D721Med (cell line): ENCODE measurements at regions not wholly inside any gene's neighbourhood (a gene's known extent, or its start where the extent isn't known, plus 50 kb on each side); places are given as distances from the start of the nearest gene placed in this dataset.

Experiments
- DNase-seq: peaks from one replicate; pipeline ENCODE4 v3.0.0; 2011; ENCODE audit warnings: low spot score; ENCODE audit not compliant: insufficient read length
- FAIRE-seq: peaks from 2 replicates; lab custom pipeline; 2011; peaks lifted over from hg19 to GRCh38; lab: Jason Lieb, UNC
- TF ChIP-seq, protein P1 (sequence below): IDR thresholded peaks from 2 replicates; pipeline ENCODE4 v1.5.1; 2012; ENCODE audit warnings: mild to moderate bottlenecking, control low read depth; ENCODE audit not compliant: insufficient read depth; ENCODE audit errors: missing control alignments

DNA sequence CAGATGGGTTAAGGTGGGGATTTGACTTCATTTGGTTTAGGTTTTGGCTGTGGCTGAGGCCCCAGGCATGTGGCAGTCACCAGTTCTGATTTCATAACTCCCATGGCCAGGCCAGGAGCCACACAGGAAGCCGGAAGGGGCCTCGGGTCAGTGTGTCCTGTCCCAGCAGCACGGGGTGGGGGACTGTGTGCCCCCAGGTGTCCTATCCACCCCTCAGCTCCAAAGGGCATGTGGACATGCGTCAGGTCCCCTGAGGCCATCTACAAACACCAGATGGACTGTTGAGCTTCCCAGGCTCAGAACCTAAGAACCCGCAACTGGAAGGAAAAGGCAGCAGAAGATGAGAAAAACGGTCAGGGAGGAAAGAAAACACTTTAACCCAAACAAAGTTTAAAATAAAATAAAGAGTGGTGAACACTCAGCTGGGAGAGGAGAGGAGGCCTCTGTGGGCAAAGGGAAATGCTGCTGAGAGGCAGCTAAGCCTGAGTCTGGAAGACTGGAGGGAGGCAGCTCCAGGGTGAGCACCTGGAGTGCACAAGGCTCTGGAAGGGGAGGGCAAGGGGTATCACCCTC, 260.8 kb downstream of the AUH start:
- DNase-seq (no peak), FAIRE-seq (no peak)
- TF ChIP-seq, protein P1, sequence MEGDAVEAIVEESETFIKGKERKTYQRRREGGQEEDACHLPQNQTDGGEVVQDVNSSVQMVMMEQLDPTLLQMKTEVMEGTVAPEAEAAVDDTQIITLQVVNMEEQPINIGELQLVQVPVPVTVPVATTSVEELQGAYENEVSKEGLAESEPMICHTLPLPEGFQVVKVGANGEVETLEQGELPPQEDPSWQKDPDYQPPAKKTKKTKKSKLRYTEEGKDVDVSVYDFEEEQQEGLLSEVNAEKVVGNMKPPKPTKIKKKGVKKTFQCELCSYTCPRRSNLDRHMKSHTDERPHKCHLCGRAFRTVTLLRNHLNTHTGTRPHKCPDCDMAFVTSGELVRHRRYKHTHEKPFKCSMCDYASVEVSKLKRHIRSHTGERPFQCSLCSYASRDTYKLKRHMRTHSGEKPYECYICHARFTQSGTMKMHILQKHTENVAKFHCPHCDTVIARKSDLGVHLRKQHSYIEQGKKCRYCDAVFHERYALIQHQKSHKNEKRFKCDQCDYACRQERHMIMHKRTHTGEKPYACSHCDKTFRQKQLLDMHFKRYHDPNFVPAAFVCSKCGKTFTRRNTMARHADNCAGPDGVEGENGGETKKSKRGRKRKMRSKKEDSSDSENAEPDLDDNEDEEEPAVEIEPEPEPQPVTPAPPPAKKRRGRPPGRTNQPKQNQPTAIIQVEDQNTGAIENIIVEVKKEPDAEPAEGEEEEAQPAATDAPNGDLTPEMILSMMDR, result no peak

DNA sequence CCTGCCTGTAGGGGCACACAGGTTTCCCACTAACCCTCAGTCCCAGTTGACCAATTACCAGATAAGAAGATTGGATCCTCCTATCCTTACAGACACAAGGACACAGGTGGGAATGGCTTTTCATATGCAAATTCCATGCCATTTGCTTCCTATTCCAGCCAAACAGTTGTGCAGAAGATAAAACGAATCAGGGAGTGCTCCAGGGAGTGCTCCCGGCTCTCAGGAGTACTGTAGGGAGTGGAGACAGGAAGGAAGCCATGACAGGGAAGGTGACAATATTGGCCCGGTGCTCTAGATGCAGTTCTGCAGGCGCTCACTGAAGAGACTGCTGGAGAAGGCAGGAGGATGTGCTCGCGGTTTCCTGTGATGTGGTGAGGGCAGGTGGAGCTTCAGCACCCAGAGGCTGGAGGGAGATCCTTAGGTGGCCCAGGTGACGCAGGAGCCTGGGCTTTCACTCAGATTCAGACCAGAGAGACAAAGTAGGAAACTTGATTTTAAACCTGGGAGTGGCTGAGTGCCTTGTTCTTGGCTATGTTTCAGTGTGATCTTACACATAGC, 260.0 kb downstream of the AUH start:
- TF ChIP-seq, protein P1, result no peak
- DNase-seq (no peak), FAIRE-seq (no peak)

DNA sequence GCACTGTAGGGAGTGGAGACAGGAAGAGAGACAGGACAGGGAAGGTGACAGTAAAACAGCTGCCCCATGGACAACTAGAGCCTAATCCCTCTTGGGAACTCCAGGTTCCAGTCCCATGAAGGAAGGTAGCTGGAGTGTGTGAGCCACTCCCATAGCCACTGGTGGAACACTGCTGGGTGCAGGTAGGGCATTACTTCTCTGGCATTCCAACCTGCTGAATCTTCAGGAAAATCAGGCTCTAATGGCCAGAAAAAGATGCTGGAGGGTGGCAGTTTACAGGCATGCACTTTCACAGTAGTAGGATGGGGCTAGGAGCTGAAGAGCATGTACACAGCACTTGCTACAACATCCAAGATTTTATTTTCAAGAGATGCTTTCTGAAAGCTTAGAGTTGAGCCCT, 259.4 kb downstream of the AUH start:
- DNase-seq, result no peak
- FAIRE-seq, result no peak
- TF ChIP-seq, protein P1, result no peak

DNA sequence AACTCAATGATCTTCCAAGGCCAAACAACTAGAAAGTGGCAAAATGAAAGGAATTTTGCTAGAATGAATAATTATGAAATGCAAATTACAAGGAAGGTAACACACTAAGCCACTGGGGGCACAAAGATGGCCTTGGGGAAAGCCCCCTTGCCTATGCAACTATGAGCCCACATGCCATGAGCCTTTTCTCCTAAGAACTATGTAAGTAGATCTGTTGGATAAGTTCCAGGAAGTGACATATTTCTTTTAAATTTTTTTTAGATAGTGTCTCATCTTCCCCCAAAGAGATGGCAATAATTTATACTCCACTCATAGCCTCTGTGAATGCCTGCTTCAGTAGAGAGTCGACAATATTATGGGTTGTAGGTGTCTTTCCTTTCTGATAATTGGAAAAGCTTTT, 257.8 kb downstream of the AUH start:
- TF ChIP-seq, protein P1, result no peak
- FAIRE-seq (no peak), DNase-seq (no peak)

DNA sequence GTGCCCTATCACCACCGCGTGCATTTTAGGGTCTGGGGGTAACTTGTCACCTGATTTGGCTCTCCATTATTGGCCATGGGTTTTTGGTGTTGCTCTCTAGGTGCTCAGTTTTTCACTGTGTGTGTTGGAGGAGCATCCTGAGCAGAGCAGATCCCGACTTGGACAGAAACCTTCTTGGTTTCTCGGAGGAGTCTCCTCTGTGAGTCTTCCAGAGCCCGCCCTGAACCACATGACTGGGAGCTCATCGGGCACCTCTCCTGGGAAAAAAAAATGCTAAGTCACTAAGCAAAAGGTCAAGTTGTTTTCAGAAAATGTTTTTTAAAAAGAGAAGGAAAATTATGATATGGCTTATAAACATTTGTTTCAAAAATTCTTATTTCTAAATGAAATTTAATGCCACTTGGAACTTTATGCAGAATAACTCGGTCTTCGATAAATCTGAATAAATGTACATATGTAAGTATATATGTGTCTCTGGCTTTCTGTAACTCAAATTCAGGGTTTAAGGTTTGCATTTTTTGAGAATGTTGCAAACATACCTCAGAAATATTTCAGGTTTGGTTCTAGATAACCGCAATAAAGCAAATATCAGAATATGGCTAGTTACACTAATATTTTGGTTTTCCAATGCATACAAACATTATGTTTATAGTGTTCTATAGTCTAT, 255.2 kb downstream of the AUH start:
- DNase-seq, result no peak
- FAIRE-seq, result no peak
- TF ChIP-seq, protein P1, result no peak

DNA sequence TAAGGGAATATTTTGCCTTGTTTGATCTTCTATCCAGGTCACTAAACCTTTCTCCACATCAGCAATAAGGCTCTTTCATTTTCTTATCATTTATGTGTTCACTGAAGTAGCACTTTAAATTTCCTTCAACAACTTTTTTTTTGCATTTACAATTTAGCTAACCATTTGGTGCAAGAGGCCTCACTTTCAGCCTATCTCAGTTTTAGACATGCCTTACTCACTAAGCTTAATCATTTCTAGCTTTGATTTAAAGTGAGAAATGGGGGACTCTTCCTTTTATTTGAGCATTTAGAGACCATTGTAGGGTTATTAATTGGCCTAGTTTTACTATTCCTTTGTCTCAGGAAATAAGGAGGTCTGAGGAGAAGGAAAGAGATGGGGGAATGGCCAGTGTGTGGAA, 250.5 kb downstream of the AUH start:
- DNase-seq (no peak), FAIRE-seq (no peak)

DNA sequence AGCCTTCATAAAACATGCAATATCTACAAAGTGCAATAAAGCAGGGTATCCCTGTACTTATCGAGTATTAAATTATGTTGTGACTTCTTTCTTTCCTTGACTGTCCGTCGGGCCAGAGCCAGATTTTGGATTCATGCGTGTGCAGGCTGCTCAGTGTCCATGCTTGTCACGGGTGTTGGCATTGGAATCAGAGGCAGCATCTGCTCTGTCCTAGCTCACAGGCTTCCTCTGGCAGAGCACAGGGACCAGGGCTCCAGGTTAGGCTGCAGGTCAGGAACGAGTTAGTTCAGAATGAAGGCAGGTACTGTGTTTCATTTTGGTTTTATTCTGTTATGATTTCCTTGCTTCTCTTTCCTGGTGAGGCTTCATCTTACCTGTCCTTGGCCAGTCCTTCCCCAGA, 249.8 kb downstream of the AUH start:
- FAIRE-seq, result no peak
- DNase-seq, result no peak
- TF ChIP-seq, protein P1, result no peak

More for the DNA sequence above, 250.5 kb downstream of the AUH start:
- TF ChIP-seq, protein P1, result no peak
